MM.1S (cell line): ENCODE measurements at regions not wholly inside any gene's neighbourhood (a gene's known extent, or its start where the extent isn't known, plus 50 kb on each side); places are given as distances from the start of the nearest gene placed in this dataset.

ENCODE experiments used
- DNase-seq: peaks from one replicate; pipeline ENCODE4 v3.0.0-alpha.2; 2015
- H2AFZ ChIP-seq: fragments of 300-600 bp; sonication (generic); 2 replicates; pipeline ENCODE4 v1.6.0; 2016; ENCODE audit warnings: antibody characterized with exemption, low read length
- H3F3A ChIP-seq: fragments of 300-600 bp; sonication (generic); 2 replicates; pipeline ENCODE4 v1.6.1; 2016; ENCODE audit warnings: mild to moderate bottlenecking, antibody characterized with exemption, low read length, moderate library complexity, mixed read lengths; ENCODE audit not compliant: insufficient read depth
- H3K27ac ChIP-seq: fragments of 300-600 bp; sonication (generic); 2 replicates; pipeline ENCODE4 v1.5.1; 2016; ENCODE audit warnings: mild to moderate bottlenecking, low read length
- H3K27me3 ChIP-seq: fragments of 300-600 bp; sonication (generic); replicated peaks from 2 replicates; pipeline ENCODE4 v1.6.0; 2016; ENCODE audit warnings: low read length; ENCODE audit not compliant: insufficient read depth
- H3K36me3 ChIP-seq: fragments of 300-600 bp; sonication (generic); replicated peaks from 2 replicates; pipeline ENCODE4 v1.6.1; 2016; ENCODE audit warnings: mild to moderate bottlenecking, low read length, mixed read lengths; ENCODE audit not compliant: insufficient read depth
- H3K4me1 ChIP-seq: fragments of 300-600 bp; sonication (generic); 2 replicates; pipeline ENCODE4 v1.6.1; 2016; ENCODE audit warnings: low read length, mixed read lengths
- H3K4me2 ChIP-seq: fragments of 300-600 bp; sonication (generic); 2 replicates; pipeline ENCODE4 v1.6.0; 2016; ENCODE audit warnings: low read depth, low read length
- H3K4me3 ChIP-seq: fragments of 300-600 bp; sonication (generic); 2 replicates; pipeline ENCODE4 v1.5.1; 2016; ENCODE audit warnings: low read length, mixed read lengths
- H3K79me2 ChIP-seq: fragments of 300-600 bp; sonication (generic); 2 replicates; pipeline ENCODE4 v1.6.1; 2016; ENCODE audit warnings: mixed run types, low read length, mixed read lengths
- H3K9ac ChIP-seq: fragments of 300-600 bp; sonication (generic); 2 replicates; pipeline ENCODE4 v1.6.1; 2016; ENCODE audit warnings: low read length, mixed read lengths
- H3K9me2 ChIP-seq: fragments of 300-600 bp; sonication (generic); replicated peaks from 2 replicates; pipeline ENCODE4 v1.6.1; 2016; ENCODE audit warnings: mild to moderate bottlenecking, low read length, mixed read lengths; ENCODE audit not compliant: insufficient read depth
- H3K9me3 ChIP-seq: fragments of 300-600 bp; sonication (generic); replicated peaks from 2 replicates; pipeline ENCODE4 v1.6.1; 2016; ENCODE audit warnings: mild to moderate bottlenecking, low read length, mixed read lengths; ENCODE audit not compliant: insufficient read depth
- H4K20me1 ChIP-seq: fragments of 300-600 bp; sonication (generic); 2 replicates; pipeline ENCODE4 v1.6.1; 2016; ENCODE audit warnings: mild to moderate bottlenecking, low read length, moderate library complexity, mixed read lengths; ENCODE audit not compliant: insufficient read depth
- EZH2 ChIP-seq: fragments of 300-600 bp; sonication (generic); optimal IDR thresholded peaks from 2 replicates; pipeline ENCODE3; 2017; ENCODE audit warnings: low read depth, mild to moderate bottlenecking, antibody characterized with exemption, low read length, mixed read lengths
- EZH2phosphoT487 ChIP-seq: fragments of 300-600 bp; sonication (generic); IDR thresholded peaks from 2 replicates; pipeline ENCODE4 v1.6.1; 2018; ENCODE audit warnings: antibody characterized with exemption, low read length
- TF ChIP-seq, protein P1 (sequence below): fragments of 300-600 bp; sonication (generic); IDR thresholded peaks from 2 replicates; pipeline ENCODE4 v1.5.1; 2016; ENCODE audit warnings: antibody characterized with exemption, low read length, mixed read lengths

DNA sequence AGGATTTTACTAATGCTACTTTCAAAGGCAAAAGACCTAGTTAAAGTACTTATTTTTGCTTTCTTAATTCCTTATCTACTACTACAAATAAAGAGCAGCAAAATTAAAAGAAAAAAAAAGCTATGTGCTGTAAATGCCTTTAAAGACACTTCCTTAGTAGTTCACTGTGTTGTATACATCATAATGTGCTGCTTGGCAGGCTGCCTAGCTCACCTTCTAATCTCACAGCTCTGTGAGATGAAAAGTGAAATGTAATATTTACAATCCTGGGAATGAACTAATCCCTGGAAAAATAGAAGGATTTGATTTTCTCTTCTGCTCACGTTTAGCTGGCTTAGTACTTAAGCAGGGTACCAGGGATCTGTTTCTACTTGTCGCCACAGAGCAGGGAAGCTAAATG, 184.4 kb upstream of the ALG10B start:
- Histone ChIP-seq H2AFZ (no peak overlapping the region), H3K27me3 (no peaks in the 10 kb centered on the region), H3K36me3 (no peaks in the 10 kb centered on the region), H3K79me2 (no peaks in the 10 kb centered on the region), H3K27ac (no peak overlapping the region), H3K4me3 (no peak overlapping the region), H3F3A (no peaks in the 10 kb centered on the region), H4K20me1 (no peaks in the 10 kb centered on the region), H3K9ac (no peak overlapping the region), H3K9me3 (no peaks in the 10 kb centered on the region), H3K4me2 (no peak overlapping the region), H3K9me2 (no peaks in the 10 kb centered on the region), H3K4me1 (no peaks in the 10 kb centered on the region)
- DNase-seq, result no peak
- TF ChIP-seq EZH2 (no peak), EZH2phosphoT487 (no peak)
- TF ChIP-seq, protein P1, sequence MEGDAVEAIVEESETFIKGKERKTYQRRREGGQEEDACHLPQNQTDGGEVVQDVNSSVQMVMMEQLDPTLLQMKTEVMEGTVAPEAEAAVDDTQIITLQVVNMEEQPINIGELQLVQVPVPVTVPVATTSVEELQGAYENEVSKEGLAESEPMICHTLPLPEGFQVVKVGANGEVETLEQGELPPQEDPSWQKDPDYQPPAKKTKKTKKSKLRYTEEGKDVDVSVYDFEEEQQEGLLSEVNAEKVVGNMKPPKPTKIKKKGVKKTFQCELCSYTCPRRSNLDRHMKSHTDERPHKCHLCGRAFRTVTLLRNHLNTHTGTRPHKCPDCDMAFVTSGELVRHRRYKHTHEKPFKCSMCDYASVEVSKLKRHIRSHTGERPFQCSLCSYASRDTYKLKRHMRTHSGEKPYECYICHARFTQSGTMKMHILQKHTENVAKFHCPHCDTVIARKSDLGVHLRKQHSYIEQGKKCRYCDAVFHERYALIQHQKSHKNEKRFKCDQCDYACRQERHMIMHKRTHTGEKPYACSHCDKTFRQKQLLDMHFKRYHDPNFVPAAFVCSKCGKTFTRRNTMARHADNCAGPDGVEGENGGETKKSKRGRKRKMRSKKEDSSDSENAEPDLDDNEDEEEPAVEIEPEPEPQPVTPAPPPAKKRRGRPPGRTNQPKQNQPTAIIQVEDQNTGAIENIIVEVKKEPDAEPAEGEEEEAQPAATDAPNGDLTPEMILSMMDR, result no peak

DNA sequence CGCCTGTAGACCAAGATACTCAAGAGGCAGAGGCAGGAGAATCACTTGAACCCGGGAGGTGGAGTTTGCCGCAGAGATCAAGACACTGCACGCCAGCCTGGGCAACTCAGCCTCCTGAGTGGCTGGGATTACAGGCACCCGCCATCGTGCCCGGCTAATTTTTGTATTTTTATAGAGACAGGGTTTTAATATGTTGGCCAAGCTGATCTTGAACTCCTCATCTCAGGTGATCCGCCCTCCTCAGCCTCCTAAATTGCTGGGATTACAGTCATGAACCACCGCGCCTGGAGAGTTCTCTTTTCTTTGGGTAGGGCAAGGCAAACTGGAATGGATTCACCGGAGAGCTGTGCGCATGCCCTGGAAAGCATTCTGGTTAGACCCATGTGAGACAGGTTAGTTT, 179.3 kb upstream of the ALG10B start:
- Histone ChIP-seq H3K4me1 (no peaks in the 10 kb centered on the region), H3K27me3 (no peaks in the 10 kb centered on the region)

DNA sequence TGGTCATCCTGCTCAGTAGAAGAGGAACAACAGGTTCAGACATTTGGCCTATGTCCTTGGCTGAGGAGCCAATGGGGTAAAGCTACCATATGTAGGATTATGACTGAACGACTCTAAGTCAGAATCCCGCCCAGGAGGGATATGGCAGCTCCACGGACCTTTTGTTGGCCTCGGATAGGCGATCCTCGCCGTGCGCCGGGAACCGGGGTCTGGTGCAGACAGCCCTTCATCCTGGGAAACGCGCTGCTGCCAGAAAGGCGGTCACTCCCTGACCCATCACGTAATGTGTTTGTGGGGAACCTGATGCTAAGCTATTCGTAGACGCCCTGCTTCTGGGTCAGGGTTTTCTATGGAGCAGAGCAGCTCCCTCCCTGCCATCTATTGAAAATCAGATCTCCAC, 178.9 kb upstream of the ALG10B start:
- H3K9ac ChIP-seq, result no peak overlapping the region
- H3K4me1 ChIP-seq, result no peaks in the 10 kb centered on the region
- no peaks in the 10 kb centered on the region for H3K79me2 ChIP-seq
- peak overlapping the region; percentile 80 for H2AFZ ChIP-seq
- H3K9me3 ChIP-seq, result no peaks in the 10 kb centered on the region
- no peaks in the 10 kb centered on the region for H3K9me2 ChIP-seq
- peak overlapping the region; percentile 71; the same call in 1 of the 2 replicates for H3K4me2 ChIP-seq
- no peaks in the 10 kb centered on the region for H3K27me3 ChIP-seq
- no peak for TF ChIP-seq EZH2phosphoT487
- TF ChIP-seq, protein P1, result no peak
- TF ChIP-seq EZH2, result no peak
- DNase-seq, result no peak
- H4K20me1 ChIP-seq, result no peaks in the 10 kb centered on the region
- H3K4me3 ChIP-seq, result no peak overlapping the region
- no peaks in the 10 kb centered on the region for H3K36me3 ChIP-seq
- H3K27ac ChIP-seq, result no peak overlapping the region
- no peaks in the 10 kb centered on the region for H3F3A ChIP-seq

More for the DNA sequence above, 179.3 kb upstream of the ALG10B start:
- H3K4me3 ChIP-seq, result no peak overlapping the region
- H2AFZ ChIP-seq, result no peak overlapping the region
- no peaks in the 10 kb centered on the region for H3K36me3 ChIP-seq
- H3K9me3 ChIP-seq, result no peaks in the 10 kb centered on the region
- no peak overlapping the region for H3K27ac ChIP-seq
- H3K4me2 ChIP-seq, result no peak overlapping the region
- H3F3A ChIP-seq, result no peaks in the 10 kb centered on the region
- no peaks in the 10 kb centered on the region for H4K20me1 ChIP-seq
- H3K79me2 ChIP-seq, result no peaks in the 10 kb centered on the region
- no peak for DNase-seq
- TF ChIP-seq, protein P1, result no peak
- TF ChIP-seq EZH2 (no peak), EZH2phosphoT487 (no peak)
- no peak overlapping the region for H3K9ac ChIP-seq
- H3K9me2 ChIP-seq, result no peaks in the 10 kb centered on the region
